ENCODE measurements at regions not wholly inside any gene's neighbourhood (a gene's known extent, or its start where the extent isn't known, plus 50 kb on each side); places are given as distances from the start of the nearest gene placed in this dataset.

GRCh38 chr5:167783145-167783817 lies 508.2 kb upstream of the WWC1 start:
- in situ Hi-C loops (cut with HindIII; ENCODE audit: low sequenced_read_pairs) = no loop called here

GRCh38 chr5:167785106-167785505 lies 506.3 kb upstream of the WWC1 start:
- no peak overlapping the region for H3K4me3 ChIP-seq (ENCODE audit: low read depth, low read length)
- in situ Hi-C loops (cut with HindIII; ENCODE audit: low sequenced_read_pairs) = no loop called here

More at GRCh38 chr5:167783145-167783817, 508.2 kb upstream of the WWC1 start:
- no peak overlapping the region for H3K4me3 ChIP-seq (ENCODE audit: low read depth, low read length)
- DNase-seq (ENCODE audit: low read depth) = no peak
- TF ChIP-seq, protein P1, sequence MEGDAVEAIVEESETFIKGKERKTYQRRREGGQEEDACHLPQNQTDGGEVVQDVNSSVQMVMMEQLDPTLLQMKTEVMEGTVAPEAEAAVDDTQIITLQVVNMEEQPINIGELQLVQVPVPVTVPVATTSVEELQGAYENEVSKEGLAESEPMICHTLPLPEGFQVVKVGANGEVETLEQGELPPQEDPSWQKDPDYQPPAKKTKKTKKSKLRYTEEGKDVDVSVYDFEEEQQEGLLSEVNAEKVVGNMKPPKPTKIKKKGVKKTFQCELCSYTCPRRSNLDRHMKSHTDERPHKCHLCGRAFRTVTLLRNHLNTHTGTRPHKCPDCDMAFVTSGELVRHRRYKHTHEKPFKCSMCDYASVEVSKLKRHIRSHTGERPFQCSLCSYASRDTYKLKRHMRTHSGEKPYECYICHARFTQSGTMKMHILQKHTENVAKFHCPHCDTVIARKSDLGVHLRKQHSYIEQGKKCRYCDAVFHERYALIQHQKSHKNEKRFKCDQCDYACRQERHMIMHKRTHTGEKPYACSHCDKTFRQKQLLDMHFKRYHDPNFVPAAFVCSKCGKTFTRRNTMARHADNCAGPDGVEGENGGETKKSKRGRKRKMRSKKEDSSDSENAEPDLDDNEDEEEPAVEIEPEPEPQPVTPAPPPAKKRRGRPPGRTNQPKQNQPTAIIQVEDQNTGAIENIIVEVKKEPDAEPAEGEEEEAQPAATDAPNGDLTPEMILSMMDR (IDR thresholded peaks at IDR 0.05; ENCODE audit: low read depth, low read length, missing control alignments) = no peak

GRCh38 chr5:167785901-167786300 lies 505.5 kb upstream of the WWC1 start:
- no peak overlapping the region for H3K4me3 ChIP-seq (ENCODE audit: low read depth, low read length)
- TF ChIP-seq, protein P1 (IDR thresholded peaks at IDR 0.05; ENCODE audit: low read depth, low read length, missing control alignments) = no peak
- no peak for DNase-seq (ENCODE audit: low read depth)
- in situ Hi-C loops (cut with HindIII; ENCODE audit: low sequenced_read_pairs) = no loop called here

More at GRCh38 chr5:167785106-167785505, 506.3 kb upstream of the WWC1 start:
- TF ChIP-seq, protein P1 (IDR thresholded peaks at IDR 0.05; ENCODE audit: low read depth, low read length, missing control alignments) = no peak
- no peak for DNase-seq (ENCODE audit: low read depth)

GRCh38 chr5:167786871-167787578 lies 504.4 kb upstream of the WWC1 start:
- no peak for DNase-seq (ENCODE audit: low read depth)
- no peak overlapping the region for H3K4me3 ChIP-seq (ENCODE audit: low read depth, low read length)
- in situ Hi-C loops (cut with HindIII; ENCODE audit: low sequenced_read_pairs) = no loop called here
- TF ChIP-seq, protein P1 (IDR thresholded peaks at IDR 0.05; ENCODE audit: low read depth, low read length, missing control alignments) = no peak

- in situ Hi-C loops (cut with HindIII; ENCODE audit: low sequenced_read_pairs) = no loop called here
- TF ChIP-seq, protein P1 (IDR thresholded peaks at IDR 0.05; ENCODE audit: low read depth, low read length, missing control alignments) = no peak
- no peak overlapping the region for H3K4me3 ChIP-seq (ENCODE audit: low read depth, low read length)
- DNase-seq (ENCODE audit: low read depth) = no peak
These were observed 501.4 kb upstream of the WWC1 start for GRCh38 chr5:167790045-167790444.

GRCh38 chr5:167790462-167791260 lies 500.8 kb upstream of the WWC1 start:
- TF ChIP-seq, protein P1 (IDR thresholded peaks at IDR 0.05; ENCODE audit: low read depth, low read length, missing control alignments) = no peak

More at GRCh38 chr5:167790462-167791260, 500.8 kb upstream of the WWC1 start:
- H3K4me3 ChIP-seq (ENCODE audit: low read depth, low read length) = no peak overlapping the region
- peak; percentile 80 for DNase-seq (ENCODE audit: low read depth)
- in situ Hi-C loops (cut with HindIII; ENCODE audit: low sequenced_read_pairs) = no loop called here

Data from astrocyte of the cerebellum (primary cell).